HEK293T (cell line): ENCODE measurements at regions not wholly inside any gene's neighbourhood (a gene's known extent, or its start where the extent isn't known, plus 50 kb on each side); places are given as distances from the start of the nearest gene placed in this dataset.
"Not testable (repeated sequence)": the region's sequence is repeated elsewhere in the genome, so short reads cannot be mapped to it uniquely, and the experiment has no call there.

ENCODE experiments used
- ARNT ChIP-seq: fragments of 450-650 bp; IDR thresholded peaks from 2 replicates; pipeline ENCODE4 v1.6.1; 2017; ENCODE audit warnings: mild to moderate bottlenecking
- BHLHE40 ChIP-seq: fragments of 450-650 bp; IDR thresholded peaks from 2 replicates; pipeline ENCODE4 v1.6.1; 2016; ENCODE audit warnings: mild to moderate bottlenecking, moderate library complexity, borderline replicate concordance
- CTBP1 ChIP-seq: fragments of 450-650 bp; IDR thresholded peaks from 2 replicates; pipeline ENCODE4 v1.6.1; 2016; ENCODE audit warnings: borderline replicate concordance
- ELF4 ChIP-seq: fragments of 450-650 bp; IDR thresholded peaks from 2 replicates; pipeline ENCODE4 v1.6.1; 2017; ENCODE audit warnings: antibody characterized with exemption
- FOXA1 ChIP-seq: fragments of 450-650 bp; IDR thresholded peaks from 2 replicates; pipeline ENCODE4 v1.6.1; 2016; ENCODE audit warnings: mild to moderate bottlenecking
- FOXK2 ChIP-seq: fragments of 450-650 bp; IDR thresholded peaks from 2 replicates; pipeline ENCODE4 v1.6.1; 2016; ENCODE audit warnings: mild to moderate bottlenecking
- FOXM1 ChIP-seq: fragments of 450-650 bp; IDR thresholded peaks from 2 replicates; pipeline ENCODE4 v1.6.1; 2017; ENCODE audit warnings: mild to moderate bottlenecking, borderline replicate concordance
- LEF1 ChIP-seq: fragments of 450-650 bp; IDR thresholded peaks from 2 replicates; pipeline ENCODE4 v1.6.1; 2017; ENCODE audit warnings: mild to moderate bottlenecking, borderline replicate concordance
- NFRKB ChIP-seq: fragments of 450-650 bp; IDR thresholded peaks from 2 replicates; pipeline ENCODE4 v1.6.1; 2016; ENCODE audit warnings: mild to moderate bottlenecking, moderate library complexity
- PKNOX1 ChIP-seq: fragments of 450-650 bp; IDR thresholded peaks from 2 replicates; pipeline ENCODE4 v1.6.1; 2016
- SP1 ChIP-seq: fragments of 450-650 bp; IDR thresholded peaks from 2 replicates; pipeline ENCODE4 v1.6.1; 2017
- SUZ12 ChIP-seq: fragments of 450-650 bp; IDR thresholded peaks from 2 replicates; pipeline ENCODE4 v1.6.1; 2016; ENCODE audit warnings: mild to moderate bottlenecking
- TARDBP ChIP-seq: fragments of 450-650 bp; IDR thresholded peaks from 2 replicates; pipeline ENCODE4 v1.6.1; 2016
- ZNF384 ChIP-seq: fragments of 450-650 bp; IDR thresholded peaks from 2 replicates; pipeline ENCODE4 v1.6.1; 2016

DNA sequence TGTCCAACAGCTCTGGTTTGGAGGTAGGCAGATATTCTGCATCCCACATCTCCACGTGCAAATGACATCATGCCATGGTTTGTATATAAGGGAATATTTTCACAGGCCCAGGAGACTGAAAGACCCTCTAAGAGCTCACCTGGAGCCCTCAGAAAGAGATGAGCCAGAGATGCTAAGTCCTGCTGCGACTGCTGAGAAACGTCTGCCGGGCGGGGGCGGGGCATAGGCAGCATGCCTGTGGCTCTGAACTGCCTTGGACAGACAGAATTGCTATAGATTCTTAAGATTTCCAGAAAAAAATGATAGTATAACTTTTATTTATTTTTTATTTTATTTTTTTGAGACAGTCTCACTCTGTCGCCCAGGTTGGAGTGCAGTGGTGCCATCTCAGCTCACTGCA is 64.2 kb upstream of the METTL9 start:
- TF ChIP-seq SP1, SUZ12, NFRKB, CTBP1, BHLHE40, FOXM1, PKNOX1, FOXK2, FOXA1, ELF4, TARDBP, ARNT, ZNF384, LEF1: not testable (repeated sequence)
